Activated T-cell treated with anti-CD3 and anti-CD28 coated beads, Interleukin-2, amount 50 U/mL, for 48 hours (primary cell): ENCODE measurements at regions not wholly inside any gene's neighbourhood (a gene's known extent, or its start where the extent isn't known, plus 50 kb on each side); places are given as distances from the start of the nearest gene placed in this dataset.

ENCODE experiments used
- DNase-seq, 2 experiments: peaks; one replicate each; pipeline ENCODE4 v3.0.0-alpha.2; 2020

GRCh38 chr2:145832681-145833080 lies 1312.8 kb upstream of the ZEB2 start:
- no peak for DNase-seq

GRCh38 chr2:145829931-145830330 lies 1310.0 kb upstream of the ZEB2 start:
- no peak for DNase-seq

GRCh38 chr2:145827235-145827634 lies 1307.3 kb upstream of the ZEB2 start:
- no peak for DNase-seq

- DNase-seq, result no peak
Observed at GRCh38 chr2:145824384-145824783, 1304.5 kb upstream of the ZEB2 start.

- no peak for DNase-seq
Observed at GRCh38 chr2:145822892-145823534, 1303.1 kb upstream of the ZEB2 start.

GRCh38 chr2:145820651-145821050 lies 1300.7 kb upstream of the ZEB2 start:
- no peak for DNase-seq

GRCh38 chr2:145818890-145819504 lies 1299.1 kb upstream of the ZEB2 start:
- DNase-seq, result no peak

- DNase-seq, result no peak
Observed at GRCh38 chr2:145815933-145816332, 1296.0 kb upstream of the ZEB2 start.

GRCh38 chr2:145813481-145813880 lies 1293.6 kb upstream of the ZEB2 start:
- DNase-seq, result no peak

- no peak for DNase-seq
Observed at GRCh38 chr2:145812165-145812554, 1292.2 kb upstream of the ZEB2 start.

GRCh38 chr2:145811276-145812164 lies 1291.6 kb upstream of the ZEB2 start:
- no peak for DNase-seq

GRCh38 chr2:145807968-145808367 lies 1288.0 kb upstream of the ZEB2 start:
- DNase-seq, result no peak

- DNase-seq, result no peak
Observed at GRCh38 chr2:145807554-145807953, 1287.6 kb upstream of the ZEB2 start.

- DNase-seq, result no peak
Observed at GRCh38 chr2:145806546-145806945, 1286.6 kb upstream of the ZEB2 start.

- DNase-seq, result no peak
Observed at GRCh38 chr2:145802133-145802532, 1282.2 kb upstream of the ZEB2 start.

GRCh38 chr2:145801210-145801609 lies 1281.3 kb upstream of the ZEB2 start:
- DNase-seq, result no peak

GRCh38 chr2:145800151-145801091 lies 1280.5 kb upstream of the ZEB2 start:
- no peak for DNase-seq

GRCh38 chr2:145799595-145800108 lies 1279.7 kb upstream of the ZEB2 start:
- DNase-seq, result no peak

- no peak for DNase-seq
Observed at GRCh38 chr2:145798419-145798818, 1278.5 kb upstream of the ZEB2 start.

- no peak for DNase-seq
Observed at GRCh38 chr2:145797692-145798091, 1277.8 kb upstream of the ZEB2 start.

- no peak for DNase-seq
Observed at GRCh38 chr2:145792745-145793144, 1272.8 kb upstream of the ZEB2 start.

- DNase-seq, result no peak
Observed at GRCh38 chr2:145789636-145790035, 1269.7 kb upstream of the ZEB2 start.
